ENCODE measurements at regions not wholly inside any gene's neighbourhood (a gene's known extent, or its start where the extent isn't known, plus 50 kb on each side); places are given as distances from the start of the nearest gene placed in this dataset.

DNA sequence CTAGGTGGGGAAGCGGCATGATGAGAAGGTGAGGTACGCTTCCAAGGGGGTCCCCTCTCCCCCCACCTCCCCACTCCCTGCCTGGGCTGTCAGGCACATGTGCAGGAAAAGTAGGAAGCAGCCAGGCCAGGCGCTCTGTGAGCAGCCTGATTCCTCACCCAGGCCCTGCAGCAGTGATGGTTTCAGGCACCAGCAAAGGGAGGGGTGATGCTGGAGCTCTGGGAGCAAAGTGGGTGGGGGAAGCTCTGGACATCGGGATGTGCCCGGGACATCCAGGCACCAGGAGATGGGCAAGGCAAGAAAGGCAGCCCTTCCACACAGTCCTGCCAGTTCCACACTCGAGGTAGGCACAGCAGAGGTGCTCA is 106.1 kb downstream of the CRYAA start:
- Histone ChIP-seq H3K4me3 (ENCODE audit: extremely low read depth in 1 of 4, insufficient read depth in 2 of 4, low read depth in 3 of 4, low read length in 4 of 4) (no peak overlapping the region), H4K91ac (replicated peaks; ENCODE audit: insufficient read length, low read length) (no peak overlapping the region), H3K9me3 (ENCODE audit: insufficient read depth in 2 of 2, low read depth in 1 of 2, low read length in 1 of 2) (no peaks in the 10 kb centered on the region), H2AFZ (ENCODE audit: low read length) (no peak overlapping the region; the same call in 1 of the 2 replicates), H3K79me1 (ENCODE audit: low read depth, low read length) (no peaks in the 10 kb centered on the region), H3K18ac (ENCODE audit: extremely low read depth, low read length) (no peak overlapping the region), H2BK15ac (ENCODE audit: low read length) (no peak overlapping the region), H3K9ac (replicated peaks in 1 of 4; ENCODE audit: extremely low read depth in 1 of 4, low read depth in 3 of 4, low read length in 3 of 4) (no peak overlapping the region), H3K4me1 (replicated peaks in 1 of 4; ENCODE audit: control insufficient read depth in 3 of 4, insufficient read depth in 4 of 4, low read length in 3 of 4) (peaks cover 0 to 22% (median 13%) of the 10 kb centered on the region in 4 experiments; a peak in 6 of 7 replicates), H3K27me3 (replicated peaks in 1 of 4; ENCODE audit: control insufficient read depth in 3 of 4, extremely low read depth in 1 of 4, insufficient read depth in 3 of 4, low read length in 3 of 4) (no peaks in the 10 kb centered on the region; a peak in 1 of 7 replicates), H3K36me3 (ENCODE audit: control insufficient read depth in 2 of 4, insufficient read depth in 4 of 4, low read length in 3 of 4) (no peaks in the 10 kb centered on the region), H4K20me1 (replicated peaks in 1 of 2; ENCODE audit: control insufficient read depth in 1 of 2, insufficient read depth in 2 of 2, low read length in 2 of 2) (no peaks in the 10 kb centered on the region), H3K23ac (ENCODE audit: insufficient read length) (no peak overlapping the region), H2BK5ac (ENCODE audit: low read depth, low read length) (no peak overlapping the region), H2AK5ac (ENCODE audit: low read depth, low read length) (no peak overlapping the region), H3K4me2 (ENCODE audit: insufficient read depth in 1 of 2, low read depth in 2 of 2, low read length in 2 of 2) (no peak overlapping the region), H2BK120ac (replicated peaks; ENCODE audit: low read depth, low read length) (no peak overlapping the region), H2BK12ac (ENCODE audit: low read depth, low read length) (no peak overlapping the region), H2BK20ac (ENCODE audit: low read length) (no peak overlapping the region), H3K14ac (ENCODE audit: insufficient read length) (no peak overlapping the region), H3K23me2 (ENCODE audit: low read depth, low read length) (no peaks in the 10 kb centered on the region), H3K4ac (replicated peaks; ENCODE audit: insufficient read length, low read depth, low read length) (no peak overlapping the region), H4K5ac (ENCODE audit: insufficient read length, low read depth, low read length) (no peak overlapping the region), H3K56ac (replicated peaks; ENCODE audit: insufficient read length, low read depth, low read length) (no peak overlapping the region), H4K8ac (ENCODE audit: extremely low read depth, insufficient read depth, low read length) (no peak overlapping the region), H3K27ac (ENCODE audit: low read depth, low read length) (no peak overlapping the region), H3K79me2 (ENCODE audit: control insufficient read depth in 1 of 2, insufficient read depth in 2 of 2, low read length in 2 of 2) (no peaks in the 10 kb centered on the region)
- FAIRE-seq (no peak), DNase-seq (ENCODE audit: low read depth in 1 of 2, low spot score in 2 of 2) (no peak)
- ChIA-PET POLR2A (ENCODE audit: partially characterized antibody) (interaction anchor here (0.8 kb wide), 1 partner anchor 15 kb away, joined by 3 read pairs; no protein-coding TSS in a partner anchor), CTCF (ENCODE audit: partially characterized antibody) (interaction anchor here (0.8 to 1.6 kb wide), 3 partner anchors 14 to 372 kb away, joined by 3 to 8 read pairs (median 3); no protein-coding TSS in a partner anchor)
- 91% methylated on average over 4 of the region's 6 CpGs; no CpG with 5 or more reads in 1 of the 2 experiments for WGBS, 2 experiments (ENCODE audit: extremely low coverage in 1 of 2, insufficient coverage in 1 of 2, insufficient read length in 1 of 2, insufficient replicate concordance in 2 of 2, low coverage in 1 of 2, low lambda C conversion rate in 2 of 2, missing lambda C conversion rate in 1 of 2)
- TF ChIP-seq EZH2 (IDR thresholded peaks at IDR 0.05; ENCODE audit: low read depth, low read length, severe bottlenecking): no peak
- no peak for TF ChIP-seq GABPA (IDR thresholded peaks at IDR 0.05; ENCODE audit: borderline replicate concordance, insufficient read depth, low read length)
- no peak for TF ChIP-seq ATF3 (IDR thresholded peaks at IDR 0.05; ENCODE audit: insufficient read depth, low read depth, low read length)
- TF ChIP-seq RXRA (IDR thresholded peaks at IDR 0.05; ENCODE audit: insufficient read depth, low read depth, low read length): no peak
- TF ChIP-seq NANOG (IDR thresholded peaks at IDR 0.05; ENCODE audit: insufficient read depth, low read depth, low read length, poor library complexity, severe bottlenecking): no peak
- no peak for TF ChIP-seq SP1 (IDR thresholded peaks at IDR 0.05; ENCODE audit: low read depth, low read length)
- TF ChIP-seq POU5F1 (IDR thresholded peaks at IDR 0.05; ENCODE audit: low read depth, low read length): no peak
- no peak for TF ChIP-seq TEAD4 (IDR thresholded peaks at IDR 0.05; ENCODE audit: low read depth, low read length)
- no peak for TF ChIP-seq E2F6 (IDR thresholded peaks at IDR 0.05)
- TF ChIP-seq SIN3A (conservative IDR thresholded peaks at IDR 0.05 in 1 of 2, IDR thresholded peaks at IDR 0.05 in 1 of 2; ENCODE audit: low read depth in 1 of 2, low read length in 2 of 2): no peak
- no peak for TF ChIP-seq GTF2F1 (IDR thresholded peaks at IDR 0.05; ENCODE audit: borderline replicate concordance, low read depth, low read length)
- no peak for TF ChIP-seq TCF12 (IDR thresholded peaks at IDR 0.05; ENCODE audit: low read depth, low read length)
- no peak for TF ChIP-seq KDM4A (IDR thresholded peaks at IDR 0.05; ENCODE audit: low read depth, low read length, severe bottlenecking)

Data from H1 (cell line).